GM18867 (cell line): ENCODE measurements at regions not wholly inside any gene's neighbourhood (a gene's known extent, or its start where the extent isn't known, plus 50 kb on each side); places are given as distances from the start of the nearest gene placed in this dataset.
A peak's percentile ranks its signal among the peaks of the same experiment; 100 is the strongest.

Experiments used
- ATAC-seq: cut with Tn5 transposase; IDR thresholded peaks from one replicate; pipeline ENCODE4 v1.9.1; 2021; ENCODE audit warnings: mild to moderate bottlenecking, moderate library complexity; ENCODE audit not compliant: unreplicated experiment

DNA sequence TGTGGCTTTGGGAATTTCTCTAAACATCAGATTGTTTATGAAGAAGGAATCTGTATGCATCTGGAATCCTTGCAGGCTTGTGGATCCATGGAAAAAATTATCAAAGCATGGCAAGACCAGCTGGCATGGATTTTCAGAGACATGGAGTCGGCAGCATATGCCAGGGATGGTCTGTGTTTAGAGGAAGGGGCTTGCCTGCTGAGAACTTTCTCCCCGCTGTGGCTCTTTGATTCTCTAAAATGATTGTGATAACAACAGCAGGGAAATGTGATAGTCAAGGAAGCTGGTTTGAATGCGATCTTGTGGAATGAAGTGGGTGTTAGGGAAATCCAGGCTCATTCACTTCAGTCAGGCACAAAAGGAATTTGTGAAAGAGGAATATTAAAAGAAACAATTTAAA, 245.7 kb upstream of the THRB start:
- no peak for ATAC-seq

DNA sequence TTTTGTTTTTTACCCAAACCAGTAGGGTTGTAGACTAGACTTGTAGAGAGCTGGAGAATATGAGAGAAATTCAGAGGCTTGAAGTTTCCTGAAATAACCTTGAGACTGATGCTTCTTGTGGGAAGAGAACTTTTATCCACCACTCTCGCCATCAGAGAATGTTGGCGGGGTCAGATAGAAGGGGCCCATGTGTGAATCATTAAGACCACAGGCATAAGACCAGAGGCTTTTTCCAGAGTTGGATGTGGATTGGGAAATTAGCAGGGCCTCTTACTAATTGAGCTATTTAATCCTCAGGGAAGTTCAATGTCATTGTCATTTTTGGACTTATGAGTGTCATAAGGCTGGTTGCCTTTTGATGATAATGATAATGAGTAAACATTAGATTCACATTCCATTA, 246.9 kb upstream of the THRB start:
- ATAC-seq = no peak

DNA sequence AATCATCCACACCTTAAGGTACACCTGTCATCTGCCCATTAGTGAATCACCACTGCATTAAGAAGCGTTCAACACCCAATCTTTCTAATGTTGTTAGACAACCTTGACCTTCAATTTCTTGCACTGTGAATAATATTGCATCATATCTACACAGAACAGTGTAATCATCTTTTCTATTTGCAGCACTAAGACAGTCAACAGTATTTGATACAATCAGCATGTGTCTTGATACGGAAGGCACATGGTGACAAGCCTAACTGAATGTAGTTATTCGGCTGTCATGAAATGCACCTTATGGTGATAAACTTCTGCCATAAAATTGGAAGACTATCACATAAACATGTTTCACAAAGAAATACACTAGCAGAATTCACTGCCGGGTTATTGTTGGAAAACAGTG, 253.9 kb upstream of the THRB start:
- no peak for ATAC-seq

DNA sequence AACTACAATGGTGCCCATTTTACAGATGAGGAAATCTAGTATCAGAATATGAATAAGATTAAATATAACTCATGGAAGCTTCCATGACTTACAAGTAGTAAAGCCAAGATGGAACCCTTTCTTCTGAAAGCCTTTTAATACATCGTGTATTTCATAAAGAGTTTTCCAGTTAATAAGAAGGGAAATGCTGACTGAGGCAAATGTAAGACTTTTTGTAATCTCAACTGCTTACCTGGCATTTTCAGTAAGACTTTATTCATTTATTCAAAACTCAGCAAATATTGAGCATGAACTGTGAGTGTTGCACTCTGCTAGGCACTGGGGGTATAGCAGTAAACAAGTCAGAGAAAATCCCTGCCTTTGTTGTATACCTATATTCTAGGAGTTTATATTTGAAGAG, 256.4 kb upstream of the THRB start:
- no peak for ATAC-seq

DNA sequence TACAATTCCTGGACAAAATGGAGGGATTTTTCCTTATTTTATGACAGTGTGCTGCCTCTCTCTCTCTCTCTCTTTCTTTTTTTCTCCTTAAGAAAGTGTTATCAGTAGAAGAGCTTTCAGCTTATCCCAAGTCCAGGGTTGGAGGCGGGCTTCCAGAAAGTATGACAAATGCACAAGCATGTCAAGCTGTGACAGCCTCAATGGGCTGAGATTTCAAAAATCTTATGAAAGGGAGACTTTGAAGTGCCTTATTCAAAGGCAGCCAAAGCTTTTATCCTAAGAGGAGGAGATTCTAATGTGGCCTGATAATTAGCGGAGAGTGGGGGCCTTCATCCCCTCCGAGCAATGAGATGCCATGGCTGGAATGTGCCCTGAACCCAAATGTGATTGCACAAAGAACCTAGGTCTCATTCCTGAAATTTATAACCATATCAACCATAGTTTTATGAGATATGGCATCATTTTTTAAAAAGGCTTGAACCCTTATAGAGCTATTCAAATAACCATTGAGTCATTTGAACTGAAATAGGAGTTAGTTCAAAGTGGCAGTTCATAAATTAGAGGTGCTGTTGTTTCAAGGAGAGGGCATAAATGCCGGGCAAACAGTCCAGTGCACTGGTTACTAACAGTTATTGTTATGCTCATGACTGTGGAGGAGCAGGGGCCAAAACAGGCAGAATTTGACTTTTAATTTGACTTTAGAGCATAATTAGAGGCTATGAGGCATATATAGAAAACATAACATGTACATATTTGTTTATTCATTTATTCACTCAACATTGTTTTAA, 261.6 kb upstream of the THRB start:
- ATAC-seq = no peak

DNA sequence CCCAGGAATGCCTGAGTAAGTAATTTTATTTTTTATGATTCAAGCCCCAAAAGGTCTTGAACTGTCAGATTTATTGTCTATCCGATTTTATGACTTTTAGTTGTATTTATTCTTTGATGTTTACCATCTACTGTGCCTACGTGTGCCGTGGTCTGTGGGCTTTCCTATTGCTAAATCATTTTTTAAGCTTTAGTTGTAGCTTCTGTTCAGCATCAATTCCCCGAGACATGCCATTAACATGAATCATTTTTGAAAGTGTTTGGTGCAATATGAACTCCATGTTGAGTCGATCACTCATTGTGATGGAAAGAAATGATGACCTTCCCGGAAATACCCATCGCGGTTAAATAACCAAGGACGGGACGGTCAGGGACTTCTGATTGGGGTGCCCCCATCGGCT, 268.7 kb upstream of the THRB start:
- ATAC-seq = no peak

DNA sequence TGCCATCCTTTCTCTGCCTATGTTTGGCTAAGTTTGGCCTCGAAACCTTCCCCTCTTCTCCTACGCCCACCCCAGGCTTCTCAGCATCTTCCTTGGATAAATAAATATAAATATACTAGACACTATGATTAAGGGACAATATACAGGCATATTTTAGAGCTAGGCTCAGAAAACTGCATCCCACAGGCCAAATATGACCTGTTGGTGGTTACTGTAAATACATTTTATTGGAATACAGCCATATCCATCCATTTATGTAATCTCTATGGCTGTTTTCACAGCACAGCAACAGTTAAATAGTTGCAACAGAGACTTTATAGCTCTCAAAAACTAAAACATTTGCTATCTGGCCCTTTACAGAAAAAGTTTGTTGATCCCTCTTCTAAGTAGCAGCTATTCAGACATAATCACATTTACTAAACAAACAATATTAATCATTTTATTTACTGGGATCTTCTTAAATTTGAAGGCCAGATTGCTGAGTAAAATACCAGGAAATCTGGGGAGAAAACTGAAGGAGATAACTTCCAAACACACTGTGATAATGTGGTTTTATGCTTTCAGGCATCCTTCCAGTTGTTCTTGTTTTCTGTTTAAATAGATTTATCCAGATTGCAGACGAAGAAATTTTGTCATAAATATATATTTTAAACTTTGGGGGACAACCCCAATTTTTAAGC, 269.7 kb upstream of the THRB start:
- no peak for ATAC-seq

DNA sequence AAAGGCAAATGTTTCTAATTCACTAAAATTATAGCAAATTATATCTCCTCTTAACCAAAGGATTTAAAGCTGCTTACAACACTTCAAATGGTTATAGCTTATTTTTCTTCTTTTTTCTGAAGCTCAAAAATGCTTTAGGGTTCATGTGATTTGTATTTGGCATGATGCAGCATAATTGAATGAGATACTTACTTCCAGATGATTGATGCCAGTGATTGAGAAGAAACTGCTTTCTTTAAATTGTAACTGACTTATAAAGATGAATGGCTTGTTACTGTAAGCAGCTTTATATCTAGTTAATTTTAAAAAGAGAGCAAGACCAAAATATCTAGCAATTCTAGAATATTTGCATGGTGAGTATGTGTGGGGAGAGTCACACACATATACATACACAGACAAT, 270.7 kb upstream of the THRB start:
- ATAC-seq = no peak

DNA sequence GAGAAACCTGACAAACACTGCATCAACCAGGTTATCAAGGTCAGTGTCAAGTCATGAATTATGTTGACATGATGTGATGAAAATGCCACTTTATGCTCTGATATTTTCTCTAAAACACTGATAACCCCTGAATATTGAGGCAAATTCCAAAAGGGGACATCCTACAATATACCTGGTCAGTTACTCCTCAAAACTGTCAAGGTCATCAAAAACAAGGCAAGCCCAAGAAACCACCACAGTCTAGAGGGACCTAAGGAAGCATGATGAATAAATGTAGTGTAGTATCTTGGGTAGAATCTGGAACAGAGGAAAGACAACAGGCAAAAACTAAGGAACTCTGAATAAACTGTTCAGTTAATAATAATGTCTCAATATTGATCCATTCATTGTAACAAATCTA, 275.3 kb upstream of the THRB start:
- no peak for ATAC-seq

DNA sequence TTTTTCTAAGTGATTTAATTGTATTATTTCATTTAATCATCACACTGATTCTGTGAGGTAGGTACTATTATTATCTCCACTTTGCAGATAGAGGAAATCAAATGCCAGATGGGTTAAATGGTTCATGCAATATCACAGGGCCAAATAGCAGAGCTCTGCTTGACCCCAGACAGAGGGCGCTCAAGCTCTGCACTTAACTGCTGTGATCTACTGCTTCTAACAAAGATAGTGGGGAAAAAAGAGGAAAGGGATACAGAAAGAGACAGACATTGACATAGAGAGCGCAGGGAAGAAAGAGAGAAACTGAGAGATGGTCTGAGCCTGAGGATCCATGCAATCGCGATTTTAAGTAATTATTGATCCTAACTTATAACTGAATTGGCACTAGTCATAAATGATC, 279.1 kb upstream of the THRB start:
- ATAC-seq = peak; percentile 88

DNA sequence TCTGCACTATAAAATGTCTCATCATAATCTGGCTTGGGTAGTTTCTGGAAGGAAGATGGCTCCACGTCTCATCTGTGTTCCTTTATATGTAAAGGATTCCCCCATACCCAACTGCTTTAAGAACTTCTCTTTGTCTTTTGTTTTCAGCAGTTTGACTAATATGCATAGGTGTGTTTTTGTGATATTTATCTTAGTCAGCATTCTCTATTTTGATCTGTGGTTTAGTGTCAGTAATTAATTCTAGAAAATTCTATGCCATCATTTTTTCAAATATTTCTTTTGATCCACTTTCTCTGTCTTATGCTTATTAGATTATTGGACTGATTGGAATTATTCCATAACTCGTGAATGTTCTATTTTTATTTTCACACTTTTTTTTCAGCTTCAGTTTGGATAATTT, 286.3 kb upstream of the THRB start:
- ATAC-seq = no peak

DNA sequence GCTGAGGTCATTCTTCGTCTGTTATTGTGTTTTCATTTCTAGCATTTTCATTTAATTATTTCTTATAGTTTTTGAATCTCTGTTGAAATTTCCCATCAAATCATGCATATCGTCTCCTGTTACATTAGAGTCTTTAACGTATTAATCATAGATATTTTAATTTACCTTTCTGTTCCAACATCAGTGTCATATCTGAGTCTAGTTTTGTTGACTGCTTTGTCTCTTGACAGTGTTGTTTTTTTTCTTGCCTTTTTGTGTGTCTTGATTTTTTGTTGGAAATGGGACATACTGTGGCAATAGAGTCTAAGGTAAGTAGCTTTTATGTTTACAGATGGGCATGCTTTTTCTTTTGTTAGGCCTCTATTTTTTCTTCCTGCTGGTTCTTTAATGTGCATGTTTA, 286.8 kb upstream of the THRB start:
- no peak for ATAC-seq

DNA sequence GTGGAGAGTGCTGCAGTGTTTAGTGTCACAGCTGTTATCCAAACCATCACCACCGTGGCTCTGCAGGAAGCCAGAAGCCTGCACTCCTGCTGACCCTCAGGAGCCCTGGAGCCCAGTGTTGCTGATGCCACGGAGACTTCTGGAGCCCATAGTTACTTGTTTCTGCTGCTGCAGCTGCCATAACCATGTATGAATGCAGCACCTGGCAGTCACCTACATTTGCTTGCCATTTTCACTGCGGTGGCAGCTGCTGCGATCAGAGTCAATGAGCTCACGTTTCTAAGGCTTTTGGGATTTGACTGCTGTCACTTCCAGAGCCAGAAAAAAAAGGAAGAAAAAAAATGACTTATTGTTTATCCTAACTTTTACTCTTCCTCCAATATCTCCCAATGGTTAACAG, 299.2 kb upstream of the THRB start:
- no peak for ATAC-seq

DNA sequence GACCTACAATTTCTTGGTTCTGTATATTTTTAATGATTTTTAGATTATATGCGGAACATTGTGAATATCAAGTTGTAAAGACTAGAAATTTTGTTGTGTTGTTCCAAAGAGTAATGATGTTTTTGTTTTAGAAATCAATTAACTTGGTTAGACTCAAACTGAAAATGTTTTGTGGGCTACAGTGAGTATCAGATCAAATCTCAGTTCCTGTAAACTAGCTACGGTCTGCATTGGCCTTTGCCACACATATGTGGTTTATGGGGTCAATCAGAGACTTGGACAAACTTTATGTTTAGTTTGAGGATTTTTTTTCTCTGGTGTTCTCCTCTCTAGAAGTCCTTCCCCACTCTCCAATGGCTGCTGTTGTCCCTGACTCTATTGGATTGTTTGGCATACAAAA, 308.0 kb upstream of the THRB start:
- peak; percentile 97 for ATAC-seq

DNA sequence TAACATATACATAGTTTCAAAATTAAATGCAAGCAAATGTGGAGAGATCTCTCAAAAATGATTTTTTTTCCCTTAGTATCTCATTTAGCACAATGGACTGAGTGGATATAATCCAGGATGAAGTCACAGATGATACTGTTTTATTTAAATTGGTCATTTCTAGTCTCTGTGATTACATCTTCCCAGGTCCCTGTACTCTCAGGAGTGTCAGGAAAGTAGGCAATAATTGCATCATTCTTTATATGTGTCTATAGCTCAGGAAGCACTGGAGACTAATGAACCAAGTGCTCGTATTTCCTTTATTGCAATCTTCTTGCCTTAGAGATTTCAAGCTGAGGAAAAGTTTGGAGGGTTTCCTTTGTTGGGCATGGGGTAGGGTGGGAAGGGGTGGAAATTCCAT, 309.4 kb upstream of the THRB start:
- ATAC-seq = no peak

DNA sequence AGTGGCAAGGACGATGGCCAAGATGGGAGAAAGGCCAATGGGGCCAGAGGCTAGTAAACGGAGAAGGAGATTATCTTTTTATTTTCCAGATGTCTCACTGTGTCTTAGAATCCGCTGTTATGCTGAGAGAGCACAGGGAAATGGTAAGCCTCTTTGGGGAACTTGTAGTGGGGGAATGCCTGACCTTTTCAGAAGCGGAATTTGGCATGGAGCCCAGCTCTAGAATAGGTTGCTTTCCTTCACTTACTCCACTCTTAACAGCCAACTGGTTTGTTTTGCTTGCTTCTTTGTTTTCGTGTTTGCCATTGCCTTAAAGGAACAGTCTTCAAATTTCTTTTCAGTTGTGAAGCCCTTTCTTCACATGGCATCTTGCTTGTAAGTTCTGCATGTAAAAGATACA, 316.2 kb upstream of the THRB start:
- ATAC-seq = no peak

DNA sequence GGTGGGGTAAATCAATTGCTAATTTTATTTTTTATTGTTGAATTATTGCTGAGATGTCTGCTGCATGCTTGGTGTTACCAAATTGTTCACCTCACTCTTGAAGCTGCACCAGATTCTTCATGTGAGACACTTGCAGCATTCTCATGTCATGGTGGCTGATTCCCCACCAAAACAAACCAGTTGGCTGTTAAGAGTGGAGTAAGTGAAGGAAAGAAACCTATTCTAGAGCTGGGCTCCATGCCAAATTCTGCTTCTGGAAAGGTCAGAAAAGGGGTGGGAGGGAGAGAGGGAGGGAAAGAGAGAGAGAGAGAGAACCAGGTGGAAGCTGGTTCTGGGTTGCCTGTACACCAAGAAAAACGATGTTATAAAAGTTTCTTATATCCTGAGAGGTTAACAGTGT, 317.5 kb upstream of the THRB start:
- ATAC-seq = no peak

DNA sequence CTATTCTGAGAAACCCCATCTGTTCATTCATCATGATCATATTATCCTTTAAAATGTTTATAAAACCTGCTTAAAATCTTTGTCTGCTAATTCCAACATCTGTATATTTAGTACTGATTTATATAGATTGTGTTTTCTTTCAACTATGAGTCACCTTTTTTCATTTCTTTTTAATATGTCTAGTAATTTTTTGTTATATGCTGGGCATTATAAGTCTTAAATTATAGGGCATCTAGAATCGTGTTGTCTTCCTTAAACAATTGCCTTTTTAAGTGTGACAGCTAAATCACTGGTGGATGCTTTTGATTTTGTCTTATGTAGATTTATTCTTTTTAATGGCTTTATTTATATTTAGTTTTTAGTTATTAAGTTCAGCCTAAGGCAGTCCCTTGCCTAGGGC, 323.4 kb upstream of the THRB start:
- ATAC-seq = no peak

DNA sequence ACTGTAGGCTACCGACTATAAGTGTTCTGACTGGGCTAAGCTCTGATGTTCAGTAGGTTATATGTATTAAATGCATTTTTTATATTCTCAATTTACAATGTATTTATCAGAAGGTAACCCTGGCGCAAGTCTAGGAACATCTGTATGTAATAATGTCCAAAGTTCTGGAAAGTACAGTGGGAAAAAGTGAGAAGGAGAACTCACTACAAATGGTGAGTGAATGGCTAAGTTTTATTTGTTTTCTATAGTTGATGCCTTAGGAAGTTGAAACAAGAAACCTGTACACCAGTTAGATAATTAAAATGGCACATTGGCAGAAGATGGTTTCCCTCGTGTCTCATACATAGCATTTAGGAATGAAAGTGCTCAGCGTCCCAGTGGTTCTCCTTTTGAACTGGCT, 333.4 kb upstream of the THRB start:
- ATAC-seq = no peak

DNA sequence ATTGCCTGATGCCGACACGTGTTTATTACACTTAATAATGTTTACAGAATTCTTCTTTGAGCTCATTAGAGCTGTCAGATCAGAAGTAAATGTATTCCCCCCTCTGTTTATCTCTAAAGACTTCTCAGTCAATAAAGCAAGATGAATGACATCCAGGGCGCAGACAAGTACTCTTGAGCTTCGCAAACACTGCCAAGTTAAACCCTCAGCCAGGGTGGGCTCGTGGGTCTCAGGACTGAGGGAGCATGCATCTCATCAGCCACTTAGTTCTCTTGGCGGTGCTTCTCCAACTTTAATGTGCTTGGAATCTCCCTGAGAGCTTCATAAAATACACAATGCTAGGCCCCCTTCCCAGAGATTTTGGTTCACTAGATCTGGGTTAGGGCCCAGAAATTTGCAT, 333.9 kb upstream of the THRB start:
- ATAC-seq = no peak

DNA sequence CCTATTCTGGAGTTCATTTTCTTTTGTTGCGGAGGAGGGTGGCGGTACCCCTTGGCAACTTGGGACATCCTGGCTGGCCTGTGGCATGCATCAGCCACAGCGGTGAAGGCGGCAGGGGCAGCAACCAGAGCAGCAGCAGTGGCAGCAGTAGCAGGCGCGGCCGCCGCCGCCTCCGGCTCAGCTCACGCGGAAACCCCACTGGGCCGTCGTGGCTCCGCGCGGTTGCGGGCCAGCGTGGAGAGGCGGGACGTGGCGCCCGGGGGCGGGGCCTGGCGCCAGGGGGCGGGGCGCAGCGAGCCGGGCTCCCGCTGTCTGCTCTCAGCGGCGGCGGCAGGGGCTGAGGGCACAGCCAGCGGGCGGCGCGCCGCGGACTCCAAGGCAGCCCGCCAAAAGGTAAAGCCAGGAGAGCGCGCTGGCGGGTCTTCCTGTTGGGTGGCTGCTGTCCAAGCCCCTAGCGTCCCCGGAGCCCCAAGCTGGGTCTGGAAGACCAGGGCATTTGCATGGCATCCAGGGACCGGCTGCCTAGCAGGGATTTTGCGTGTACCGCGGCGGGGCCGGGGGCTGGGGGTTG, 334.4 kb upstream of the THRB start:
- no peak for ATAC-seq

DNA sequence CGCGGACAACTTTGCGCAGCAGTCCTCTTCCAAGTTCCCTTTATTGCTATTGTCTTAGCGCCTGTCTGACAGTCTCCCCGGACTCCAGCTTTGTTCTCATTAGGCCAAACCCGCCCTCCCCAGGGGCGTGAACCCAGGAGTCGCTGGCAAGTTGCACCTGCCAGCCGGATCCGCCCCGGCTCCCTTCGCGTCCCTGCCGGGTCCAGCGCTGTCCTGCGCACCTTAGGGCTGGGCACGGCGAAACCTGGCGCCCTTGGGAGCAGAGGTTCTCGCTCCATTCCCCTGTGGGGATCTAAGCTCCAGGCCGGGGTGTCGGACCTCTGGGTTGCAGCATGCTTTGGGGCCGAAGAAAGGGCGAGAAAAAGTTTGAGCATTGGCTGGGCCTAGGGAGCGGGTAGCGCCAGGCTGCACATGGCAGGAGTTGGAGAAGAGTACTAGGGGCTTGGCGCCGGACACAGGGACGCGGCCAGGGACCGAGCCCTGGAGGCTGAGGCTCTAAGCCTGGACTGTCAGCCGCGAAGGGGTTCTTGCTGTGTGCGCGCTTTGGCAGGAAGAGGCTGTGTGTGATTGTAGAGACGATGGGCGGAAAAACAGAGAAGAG, 335.1 kb upstream of the THRB start:
- ATAC-seq = no peak
